Thyroid gland (tissue), 4 donors: ENCODE measurements at regions not wholly inside any gene's neighbourhood (a gene's known extent, or its start where the extent isn't known, plus 50 kb on each side); places are given as distances from the start of the nearest gene placed in this dataset.

Source experiments
- DNase-seq, 2 donors: peaks; one replicate each; pipeline ENCODE4 v3.0.0-alpha.2; 2019
- H3K27ac ChIP-seq, 3 donors: fragments of 200-600 bp; sonication (generic); 1 replicate in 2 of 3; 2 replicates in 1 of 3; pipeline ENCODE4 v1.5.1; 2016 to 2019; ENCODE audit warnings: mild to moderate bottlenecking in 1 of 3, moderate library complexity in 1 of 3
- H3K27me3 ChIP-seq: fragments of 200-600 bp; sonication (generic); one replicate; pipeline ENCODE4 v1.5.1; 2019
- H3K36me3 ChIP-seq, 2 donors: fragments of 200-600 bp; sonication (generic); one replicate each; pipeline ENCODE4 v1.5.1; 2016 to 2019
- H3K4me1 ChIP-seq, 2 donors: fragments of 200-600 bp; sonication (generic); one replicate each; pipeline ENCODE4 v1.5.1; 2017 to 2019
- H3K4me3 ChIP-seq, 3 donors: fragments of 200-600 bp; sonication (generic); replicated peaks in 1 of 3; 1 replicate in 2 of 3; 2 replicates in 1 of 3; pipeline ENCODE4 v1.5.1; 2016; ENCODE audit warnings: mild to moderate bottlenecking in 1 of 3
- H3K9me3 ChIP-seq: fragments of 200-600 bp; sonication (generic); one replicate; pipeline ENCODE4 v1.5.1; 2017
- POLR2A ChIP-seq, 2 donors: fragments of 450-650 bp; IDR thresholded peaks; one replicate each; pipeline ENCODE4 v1.6.1; 2017; ENCODE audit warnings: antibody characterized with exemption in 2 of 2, mild to moderate bottlenecking in 2 of 2, moderate library complexity in 1 of 2
- WGBS, 2 donors: methylation state at CpG; one replicate each; pipeline ENCODE4 v1.1.5; 2017; 5-methylcytosine and 5-hydroxymethylcytosine counted together
- intact Hi-C: fragments of 100-400 bp; cut with DNase I; formaldehyde crosslinking; loops from one replicate; pipeline ENCODE4 v1.15.1; 2023
- TF ChIP-seq, protein P1 (sequence below), 6 experiments: fragments of 200-600 bp in 3 of 6; fragments of 450-650 bp in 3 of 6; sonication (generic) in 3 of 6; IDR thresholded peaks; one replicate each; pipeline ENCODE4 v1.5.1; 2016 to 2019; ENCODE audit warnings: antibody characterized with exemption in 6 of 6, mild to moderate bottlenecking in 2 of 6, inconsistent platforms in 1 of 6, moderate library complexity in 1 of 6

DNA sequence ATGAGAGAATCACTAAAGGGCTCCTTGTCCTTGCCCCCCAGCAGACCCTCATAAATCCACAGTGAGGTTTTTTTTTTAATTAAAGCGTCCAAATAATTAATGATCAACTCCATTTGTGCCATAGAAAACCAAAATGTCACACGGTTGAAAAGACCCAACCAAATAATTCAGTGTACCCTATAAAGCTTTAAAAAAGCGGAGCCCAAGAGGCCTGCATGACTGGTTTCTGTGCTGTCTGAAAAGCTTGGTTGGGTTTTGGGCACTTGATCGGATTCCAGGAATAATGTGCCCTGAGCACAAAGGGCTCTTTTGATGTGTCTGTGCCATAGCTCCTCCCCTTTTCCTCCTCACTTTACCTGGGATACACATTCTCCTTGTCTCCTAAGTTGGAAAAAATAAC lies 523.2 kb downstream of the TNS1 start:
- H3K36me3 ChIP-seq, result no peaks in the 10 kb centered on the region
- peak; percentile 75 to 76 for DNase-seq
- no peaks in the 10 kb centered on the region for H3K27me3 ChIP-seq
- H3K4me1 ChIP-seq, result peaks cover 25 to 52% of the 10 kb centered on the region in 2 donors
- no peak overlapping the region for H3K4me3 ChIP-seq
- no peak for TF ChIP-seq POLR2A (IDR thresholded peaks at IDR 0.05)
- TF ChIP-seq, protein P1, sequence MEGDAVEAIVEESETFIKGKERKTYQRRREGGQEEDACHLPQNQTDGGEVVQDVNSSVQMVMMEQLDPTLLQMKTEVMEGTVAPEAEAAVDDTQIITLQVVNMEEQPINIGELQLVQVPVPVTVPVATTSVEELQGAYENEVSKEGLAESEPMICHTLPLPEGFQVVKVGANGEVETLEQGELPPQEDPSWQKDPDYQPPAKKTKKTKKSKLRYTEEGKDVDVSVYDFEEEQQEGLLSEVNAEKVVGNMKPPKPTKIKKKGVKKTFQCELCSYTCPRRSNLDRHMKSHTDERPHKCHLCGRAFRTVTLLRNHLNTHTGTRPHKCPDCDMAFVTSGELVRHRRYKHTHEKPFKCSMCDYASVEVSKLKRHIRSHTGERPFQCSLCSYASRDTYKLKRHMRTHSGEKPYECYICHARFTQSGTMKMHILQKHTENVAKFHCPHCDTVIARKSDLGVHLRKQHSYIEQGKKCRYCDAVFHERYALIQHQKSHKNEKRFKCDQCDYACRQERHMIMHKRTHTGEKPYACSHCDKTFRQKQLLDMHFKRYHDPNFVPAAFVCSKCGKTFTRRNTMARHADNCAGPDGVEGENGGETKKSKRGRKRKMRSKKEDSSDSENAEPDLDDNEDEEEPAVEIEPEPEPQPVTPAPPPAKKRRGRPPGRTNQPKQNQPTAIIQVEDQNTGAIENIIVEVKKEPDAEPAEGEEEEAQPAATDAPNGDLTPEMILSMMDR (IDR thresholded peaks at IDR 0.05), result no peak
- no peaks in the 10 kb centered on the region for H3K9me3 ChIP-seq
- intact Hi-C loops, result no loop called here
- 33 to 46% methylated on average over 4 of the region's 4 CpGs for WGBS, 2 donors
- H3K27ac ChIP-seq, result peak overlapping the region; percentile 83 to 93 (median 84)

DNA sequence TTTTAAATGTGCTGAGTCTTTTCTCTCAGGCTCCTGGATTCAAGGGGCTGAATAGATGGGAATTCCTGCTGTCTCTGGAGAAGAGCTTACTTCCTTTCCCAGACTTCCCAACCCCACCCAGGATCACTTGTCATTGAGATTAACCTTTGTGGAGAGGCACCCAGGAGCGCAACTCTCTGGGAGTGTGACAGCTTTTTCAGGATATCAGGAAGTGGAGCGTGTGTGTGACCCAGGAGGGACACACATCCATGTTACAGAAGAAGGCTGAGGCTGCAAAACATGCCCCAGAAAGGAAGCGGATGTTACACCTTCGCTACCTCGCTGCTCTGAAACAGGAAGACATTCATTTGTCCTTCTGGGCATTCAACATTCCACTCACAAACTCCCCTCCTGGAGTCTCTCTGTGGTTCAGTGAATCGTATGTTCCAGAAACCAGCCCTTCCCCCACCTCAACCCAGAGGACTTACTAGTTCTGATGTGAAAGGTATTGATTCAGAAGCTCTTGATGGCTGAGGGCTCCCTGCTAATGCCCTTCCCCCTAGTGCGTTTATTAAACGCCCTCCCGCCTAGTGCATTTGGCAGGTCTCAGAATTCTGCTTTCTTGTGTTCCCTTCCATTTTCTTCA lies 523.9 kb downstream of the TNS1 start:
- H3K9me3 ChIP-seq, result no peaks in the 10 kb centered on the region
- peak overlapping the region; percentile 83 to 93 (median 84) for H3K27ac ChIP-seq
- TF ChIP-seq, protein P1 (IDR thresholded peaks at IDR 0.05), result no peak
- TF ChIP-seq POLR2A (IDR thresholded peaks at IDR 0.05), result peak in 1 of 2 donors; percentile 45
- no peaks in the 10 kb centered on the region for H3K36me3 ChIP-seq
- no peak overlapping the region for H3K4me3 ChIP-seq
- no peaks in the 10 kb centered on the region for H3K27me3 ChIP-seq
- peak; percentile 87 to 89 for DNase-seq
- intact Hi-C loops, result no loop called here
- 55 to 69% methylated on average over 5 to 9 of the region's 9 CpGs for whole genome bisulfite sequencing, 2 donors
- H3K4me1 ChIP-seq, result peaks cover 30 to 58% of the 10 kb centered on the region in 2 donors

DNA sequence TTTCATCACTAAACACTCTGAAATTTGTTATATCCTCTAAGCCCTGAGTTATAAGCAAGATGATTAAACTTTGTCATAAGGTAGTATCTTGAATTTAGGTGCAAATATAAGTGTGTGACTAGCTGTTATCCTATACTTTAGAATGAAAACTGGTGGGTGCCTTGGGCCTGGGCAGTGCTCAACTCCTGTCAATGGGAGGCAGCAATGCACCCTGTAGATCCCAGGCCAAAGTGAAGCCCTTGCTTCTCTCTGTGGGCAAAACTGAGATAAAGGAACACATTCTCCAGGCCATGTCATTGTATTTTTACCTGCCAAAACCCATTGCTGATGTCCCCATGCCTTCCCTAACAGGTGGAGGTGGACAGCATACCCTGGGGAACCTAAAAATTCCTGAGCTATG lies 525.2 kb downstream of the TNS1 start:
- Histone ChIP-seq H3K36me3 (no peaks in the 10 kb centered on the region), H3K9me3 (no peaks in the 10 kb centered on the region), H3K4me1 (peaks cover 30 to 58% of the 10 kb centered on the region in 2 donors), H3K27ac (peak overlapping the region in 1 of 3 donors; percentile 93), H3K4me3 (no peak overlapping the region), H3K27me3 (no peaks in the 10 kb centered on the region)
- no peak for DNase-seq
- intact Hi-C loops, result no loop called here
- no peak for TF ChIP-seq POLR2A (IDR thresholded peaks at IDR 0.05)
- TF ChIP-seq, protein P1 (IDR thresholded peaks at IDR 0.05), result no peak

DNA sequence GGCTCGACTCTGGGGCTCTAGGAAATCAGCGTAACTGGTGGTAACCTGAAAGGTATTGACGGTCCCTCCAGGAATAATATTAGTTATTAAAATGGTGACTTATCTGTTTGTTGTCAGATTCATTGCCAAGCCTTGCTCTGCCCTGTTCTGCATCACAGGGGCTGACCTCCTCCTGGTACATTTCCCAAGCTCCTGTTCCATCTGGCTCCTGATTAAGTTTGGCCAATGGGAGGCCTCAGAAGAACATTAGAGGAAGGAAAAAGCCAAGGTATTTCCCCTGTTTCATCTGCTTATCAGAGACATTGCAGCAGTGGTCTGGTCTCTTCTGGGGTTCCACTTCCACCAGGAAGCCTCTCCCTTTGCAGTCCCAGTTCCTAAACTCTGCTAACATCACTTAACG lies 527.0 kb downstream of the TNS1 start:
- H3K9me3 ChIP-seq, result no peaks in the 10 kb centered on the region
- intact Hi-C loops, result no loop called here
- no peaks in the 10 kb centered on the region for H3K27me3 ChIP-seq
- H3K4me3 ChIP-seq, result no peak overlapping the region
- peaks cover 30 to 48% of the 10 kb centered on the region in 2 donors for H3K4me1 ChIP-seq
- H3K36me3 ChIP-seq, result no peaks in the 10 kb centered on the region
- 98% methylated on average over 4 of the region's 4 CpGs for WGBS, 2 donors
- no peak overlapping the region for H3K27ac ChIP-seq
- no peak for DNase-seq
- TF ChIP-seq, protein P1 (IDR thresholded peaks at IDR 0.05), result no peak
- TF ChIP-seq POLR2A (IDR thresholded peaks at IDR 0.05), result no peak

DNA sequence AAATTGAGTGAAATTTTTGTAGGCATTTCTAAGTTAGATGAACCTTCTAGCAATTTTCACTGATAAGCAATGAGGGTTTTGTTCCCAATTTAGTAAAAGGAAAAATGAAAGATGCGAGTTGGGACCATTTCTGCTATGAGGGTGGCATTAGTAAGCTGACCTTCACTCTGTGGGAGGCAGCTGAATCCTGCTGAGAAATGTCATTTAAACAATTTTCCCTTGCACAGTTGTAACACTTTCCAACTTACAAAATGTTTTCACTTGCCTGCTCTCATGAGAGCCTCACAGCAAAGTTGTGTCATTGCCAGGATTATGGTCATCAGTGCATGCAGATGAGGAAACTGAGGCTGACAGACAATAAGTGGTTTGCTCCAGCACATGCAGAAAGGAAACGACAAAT lies 527.7 kb downstream of the TNS1 start:
- DNase-seq, result no peak
- TF ChIP-seq POLR2A (IDR thresholded peaks at IDR 0.05), result no peak
- TF ChIP-seq, protein P1 (IDR thresholded peaks at IDR 0.05), result no peak
- 80 to 89% methylated on average over 2 of the region's 2 CpGs for WGBS, 2 donors
- Histone ChIP-seq H3K36me3 (no peaks in the 10 kb centered on the region), H3K9me3 (no peaks in the 10 kb centered on the region), H3K27ac (peak overlapping the region in 2 of 3 donors; percentile 32 to 53), H3K27me3 (no peaks in the 10 kb centered on the region), H3K4me1 (peaks cover 27 to 44% of the 10 kb centered on the region in 2 donors), H3K4me3 (no peak overlapping the region)
- intact Hi-C loops, result no loop called here
